Endodermal cell (in vitro differentiated cells): ENCODE measurements at regions not wholly inside any gene's neighbourhood (a gene's known extent, or its start where the extent isn't known, plus 50 kb on each side); places are given as distances from the start of the nearest gene placed in this dataset.

Experiments
- DNase-seq: peaks from one replicate; pipeline ENCODE4 v3.0.0-alpha.2; 2017
- H3K27ac ChIP-seq: 2 replicates; pipeline ENCODE4 v1.5.1; 2013; ENCODE audit warnings: mild to moderate bottlenecking, low read depth, low read length, moderate library complexity
- H3K27me3 ChIP-seq: 2 replicates; pipeline ENCODE4 v1.6.1; 2013; ENCODE audit warnings: mild to moderate bottlenecking, low read length, moderate library complexity; ENCODE audit not compliant: insufficient read depth, control insufficient read depth, poor library complexity, severe bottlenecking
- H3K36me3 ChIP-seq: 2 replicates; pipeline ENCODE4 v1.7.0; 2013; ENCODE audit warnings: mild to moderate bottlenecking, low read length, moderate library complexity; ENCODE audit not compliant: control insufficient read depth, insufficient read depth
- H3K4me1 ChIP-seq: one replicate; pipeline ENCODE4 v1.7.0; 2013; ENCODE audit warnings: low read length; ENCODE audit not compliant: control insufficient read depth, insufficient read depth
- H3K4me3 ChIP-seq: 2 replicates; pipeline ENCODE4 v1.5.1; 2013; ENCODE audit warnings: mild to moderate bottlenecking, low read length, moderate library complexity
- H3K9ac ChIP-seq: 2 replicates; pipeline ENCODE4 v1.6.1; 2013; ENCODE audit warnings: mild to moderate bottlenecking, low read length, moderate library complexity; ENCODE audit not compliant: poor library complexity, severe bottlenecking; ENCODE audit errors: extremely low read depth
- H3K9me3 ChIP-seq: 2 replicates; pipeline ENCODE4 v1.6.1; 2013; ENCODE audit warnings: mild to moderate bottlenecking, low read length, moderate library complexity; ENCODE audit not compliant: control insufficient read depth
- H3K27ac Mint-ChIP-seq: 2 replicates; pipeline ENCODE4 v1.8.0; 2020; ENCODE audit warnings: mixed read lengths
- H3K27me3 Mint-ChIP-seq: 2 replicates; pipeline ENCODE4 v1.8.0; 2021; ENCODE audit warnings: mild to moderate bottlenecking, mixed read lengths; ENCODE audit not compliant: insufficient read depth
- H3K36me3 Mint-ChIP-seq: 2 replicates; pipeline ENCODE4 v1.8.0; 2020; ENCODE audit warnings: low read depth, mixed read lengths
- H3K4me1 Mint-ChIP-seq: 2 replicates; pipeline ENCODE4 v1.8.0; 2020; ENCODE audit warnings: mixed read lengths
- H3K4me3 Mint-ChIP-seq: 2 replicates; pipeline ENCODE4 v1.8.0; 2020; ENCODE audit warnings: mild to moderate bottlenecking, moderate library complexity, mixed read lengths
- H3K9me3 Mint-ChIP-seq: 2 replicates; pipeline ENCODE4 v1.8.0; 2020; ENCODE audit warnings: mild to moderate bottlenecking, mixed read lengths
- CTCF ChIP-seq: fragments of 200-600 bp; sonication (generic); conservative IDR thresholded peaks from 2 replicates; pipeline ENCODE4 v1.5.0; 2021; ENCODE audit warnings: antibody characterized with exemption, mild to moderate bottlenecking
- WGBS, 2 experiments: methylation state at CpG; one replicate each; pipeline versions ENCODE4 v1.1.5 to v1.1.7; 2013; ENCODE audit warnings: missing lambda C conversion rate in 2 of 2, mixed read lengths in 1 of 2; ENCODE audit not compliant: insufficient coverage in 1 of 2, insufficient read length in 1 of 2; 5-methylcytosine and 5-hydroxymethylcytosine counted together

GRCh38 chr13:82221621-82222020 lies 1660.7 kb downstream of the SLITRK1 start:
- Histone ChIP-seq H3K9ac (no peak overlapping the region), H3K4me3 (no peak overlapping the region), H3K27ac (no peak overlapping the region), H3K9me3 (no peaks in the 10 kb centered on the region), H3K36me3 (no peaks in the 10 kb centered on the region), H3K4me1 (no peaks in the 10 kb centered on the region), H3K27me3 (no peaks in the 10 kb centered on the region)
- H3K27ac Mint-ChIP-seq: no peak overlapping the region
- H3K9me3 Mint-ChIP-seq: peaks cover 2% of the 10 kb centered on the region
- H3K36me3 Mint-ChIP-seq: no peaks in the 10 kb centered on the region
- no peaks in the 10 kb centered on the region for H3K4me1 Mint-ChIP-seq
- no peak for TF ChIP-seq CTCF
- H3K27me3 Mint-ChIP-seq: no peaks in the 10 kb centered on the region
- H3K4me3 Mint-ChIP-seq: no peak overlapping the region
- no peak for DNase-seq
- 86% methylated on average over 4 of the region's 4 CpGs; no CpG with 5 or more reads in 1 of the 2 experiments for WGBS, 2 experiments

GRCh38 chr13:82220641-82221040 lies 1661.6 kb downstream of the SLITRK1 start:
- TF ChIP-seq CTCF: no peak
- WGBS, 2 experiments: 92 to 100% methylated on average over 1 to 2 of the region's 2 CpGs
- Mint-ChIP-seq H3K27me3 (no peaks in the 10 kb centered on the region), H3K4me1 (no peaks in the 10 kb centered on the region), H3K9me3 (peaks cover 9% of the 10 kb centered on the region), H3K36me3 (no peaks in the 10 kb centered on the region), H3K27ac (no peak overlapping the region), H3K4me3 (no peak overlapping the region)
- Histone ChIP-seq H3K4me1 (no peaks in the 10 kb centered on the region), H3K9me3 (peaks cover 7% of the 10 kb centered on the region), H3K4me3 (no peak overlapping the region), H3K9ac (no peak overlapping the region), H3K36me3 (no peaks in the 10 kb centered on the region), H3K27me3 (no peaks in the 10 kb centered on the region), H3K27ac (no peak overlapping the region)
- DNase-seq: no peak

GRCh38 chr13:82216165-82216564 lies 1666.1 kb downstream of the SLITRK1 start:
- Mint-ChIP-seq H3K4me1 (no peaks in the 10 kb centered on the region), H3K4me3 (no peak overlapping the region), H3K27ac (no peak overlapping the region), H3K36me3 (no peaks in the 10 kb centered on the region), H3K9me3 (peaks cover 32% of the 10 kb centered on the region), H3K27me3 (no peaks in the 10 kb centered on the region)
- Histone ChIP-seq H3K36me3 (no peaks in the 10 kb centered on the region), H3K4me3 (no peak overlapping the region), H3K4me1 (no peaks in the 10 kb centered on the region), H3K27me3 (no peaks in the 10 kb centered on the region), H3K9ac (no peak overlapping the region), H3K27ac (no peak overlapping the region), H3K9me3 (peaks cover 31% of the 10 kb centered on the region)
- no peak for TF ChIP-seq CTCF
- 85% methylated on average over 1 of the region's 1 CpG; no CpG with 5 or more reads in 1 of the 2 experiments for WGBS, 2 experiments
- DNase-seq: no peak
